Caco-2 (cell line): ENCODE measurements at regions not wholly inside any gene's neighbourhood (a gene's known extent, or its start where the extent isn't known, plus 50 kb on each side); places are given as distances from the start of the nearest gene placed in this dataset.

ENCODE experiments used
- BruUV-seq: library from RNA; stranded (reverse); fragments of 400-500 nt; replicated peaks from 2 replicates; lab custom pipeline; 2021; lab: Mats Ljungman, UMichigan
- CTCF ChIA-PET: fragments of 300-600 bp; sonication (Branson Sonifier 250); formaldehyde crosslinking; loops from one replicate; lab custom pipeline; 2022; ENCODE audit warnings: antibody characterized with exemption; lab: Charles Lee
- POLR2A ChIA-PET: fragments of 300-600 bp; sonication (Branson Sonifier 250); formaldehyde crosslinking; loops from one replicate; lab custom pipeline; 2022; ENCODE audit warnings: antibody characterized with exemption; lab: Charles Lee
- DNase-seq, 2 experiments: peaks; one replicate each; pipeline versions ENCODE4 v3.0.0 to v3.0.0-alpha.2; 2020 to 2022
- H3K27me3 ChIP-seq: replicated peaks from 2 replicates; pipeline ENCODE4 v1.6.0; 2011; ENCODE audit warnings: low read length; ENCODE audit not compliant: control insufficient read depth, insufficient read depth
- H3K36me3 ChIP-seq: 2 replicates; pipeline ENCODE4 v1.5.1; 2011; ENCODE audit warnings: low read length; ENCODE audit not compliant: control insufficient read depth, insufficient read depth
- H3K4me1 ChIP-seq: fragments of 250-450 bp; sonication (Bioruptor Pico); 2 replicates; pipeline ENCODE4 v1.5.1; 2020; ENCODE audit warnings: mild to moderate bottlenecking
- H3K4me3 ChIP-seq: 2 replicates; pipeline ENCODE4 v1.5.1; 2011; ENCODE audit warnings: low read depth, mild to moderate bottlenecking, control low read depth, low read length
- H3K9me3 ChIP-seq: fragments of 250-450 bp; sonication (Bioruptor Pico); 2 replicates; pipeline ENCODE4 v1.5.1; 2020; ENCODE audit warnings: mild to moderate bottlenecking, moderate library complexity
- H3K27ac Mint-ChIP-seq: one replicate; pipeline ENCODE4 v1.8.0; 2022; ENCODE audit warnings: mixed read lengths; ENCODE audit not compliant: unreplicated experiment
- H3K27me3 Mint-ChIP-seq: one replicate; pipeline ENCODE4 v1.8.0; 2022; ENCODE audit warnings: mixed read lengths; ENCODE audit not compliant: insufficient read depth, unreplicated experiment
- H3K36me3 Mint-ChIP-seq: one replicate; pipeline ENCODE4 v1.8.0; 2022; ENCODE audit warnings: mild to moderate bottlenecking, mixed read lengths; ENCODE audit not compliant: insufficient read depth, unreplicated experiment
- H3K4me1 Mint-ChIP-seq: one replicate; pipeline ENCODE4 v1.8.0; 2022; ENCODE audit warnings: low read depth, mixed read lengths; ENCODE audit not compliant: unreplicated experiment
- H3K4me3 Mint-ChIP-seq: one replicate; pipeline ENCODE4 v1.8.0; 2022; ENCODE audit warnings: mild to moderate bottlenecking, moderate library complexity, mixed read lengths; ENCODE audit not compliant: unreplicated experiment
- H3K9me3 Mint-ChIP-seq: one replicate; pipeline ENCODE4 v1.8.0; 2022; ENCODE audit warnings: mixed read lengths; ENCODE audit not compliant: unreplicated experiment
- intact Hi-C: fragments of 100-400 bp; cut with micrococcal nuclease; formaldehyde crosslinking; loops from one replicate; pipeline ENCODE4 v1.10.0; 2022; ENCODE audit not compliant: unreplicated experiment
- TF ChIP-seq, protein P1 (sequence below), 2 experiments: fragments of 200-600 bp in 1 of 2; IDR thresholded peaks; 1 replicate in 1 of 2; 2 replicates in 1 of 2; pipeline versions ENCODE4 v1.5.1 to v1.8.0; 2011 to 2022; ENCODE audit warnings: antibody characterized with exemption in 1 of 2, control low read depth in 1 of 2, inconsistent platforms in 1 of 2, low read depth in 1 of 2, low read length in 1 of 2, mild to moderate bottlenecking in 1 of 2, moderate library complexity in 1 of 2; ENCODE audit not compliant: insufficient read depth in 1 of 2, severe bottlenecking in 1 of 2, unreplicated experiment in 1 of 2

DNA sequence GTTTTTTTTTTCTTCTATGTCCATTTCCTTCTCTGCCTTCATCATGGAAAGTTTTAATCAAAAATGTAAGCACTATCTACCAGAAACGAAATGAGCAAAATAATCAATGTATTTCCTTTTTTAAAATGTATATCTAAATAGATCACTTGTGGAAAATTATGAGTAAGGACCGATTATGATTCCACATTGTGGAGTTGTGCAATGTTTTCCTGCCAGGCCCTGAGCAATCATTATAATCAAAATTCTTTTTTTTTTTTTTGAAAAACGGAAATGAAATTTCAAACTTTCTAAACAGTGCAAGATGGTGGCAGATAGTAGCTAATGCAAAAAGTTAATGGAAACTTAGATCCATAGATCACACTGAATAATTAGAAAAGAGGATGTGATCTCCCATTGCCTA is 1074.6 kb upstream of the TMEM132C start:
- TF ChIP-seq, protein P1, sequence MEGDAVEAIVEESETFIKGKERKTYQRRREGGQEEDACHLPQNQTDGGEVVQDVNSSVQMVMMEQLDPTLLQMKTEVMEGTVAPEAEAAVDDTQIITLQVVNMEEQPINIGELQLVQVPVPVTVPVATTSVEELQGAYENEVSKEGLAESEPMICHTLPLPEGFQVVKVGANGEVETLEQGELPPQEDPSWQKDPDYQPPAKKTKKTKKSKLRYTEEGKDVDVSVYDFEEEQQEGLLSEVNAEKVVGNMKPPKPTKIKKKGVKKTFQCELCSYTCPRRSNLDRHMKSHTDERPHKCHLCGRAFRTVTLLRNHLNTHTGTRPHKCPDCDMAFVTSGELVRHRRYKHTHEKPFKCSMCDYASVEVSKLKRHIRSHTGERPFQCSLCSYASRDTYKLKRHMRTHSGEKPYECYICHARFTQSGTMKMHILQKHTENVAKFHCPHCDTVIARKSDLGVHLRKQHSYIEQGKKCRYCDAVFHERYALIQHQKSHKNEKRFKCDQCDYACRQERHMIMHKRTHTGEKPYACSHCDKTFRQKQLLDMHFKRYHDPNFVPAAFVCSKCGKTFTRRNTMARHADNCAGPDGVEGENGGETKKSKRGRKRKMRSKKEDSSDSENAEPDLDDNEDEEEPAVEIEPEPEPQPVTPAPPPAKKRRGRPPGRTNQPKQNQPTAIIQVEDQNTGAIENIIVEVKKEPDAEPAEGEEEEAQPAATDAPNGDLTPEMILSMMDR (IDR thresholded peaks at IDR 0.05; ENCODE audit: insufficient read depth in 1 of 2, low read depth in 1 of 2, low read length in 1 of 2, severe bottlenecking in 1 of 2, unreplicated experiment in 1 of 2), result no peak
- H3K4me1 ChIP-seq, result no peaks in the 10 kb centered on the region
- no peak overlapping the region for H3K4me3 Mint-ChIP-seq
- H3K27me3 Mint-ChIP-seq, result no peaks in the 10 kb centered on the region
- no peak for DNase-seq
- no peak overlapping the region for H3K27ac Mint-ChIP-seq
- no peaks in the 10 kb centered on the region for H3K36me3 Mint-ChIP-seq
- CTCF ChIA-PET, result interaction anchor here (1.3 kb wide), 1 partner anchor 84 kb away, joined by 3 read pairs; no protein-coding TSS in a partner anchor
- intact Hi-C loops, result no loop called here
- H3K36me3 ChIP-seq, result no peaks in the 10 kb centered on the region
- H3K9me3 ChIP-seq, result no peaks in the 10 kb centered on the region
- H3K4me1 Mint-ChIP-seq, result no peaks in the 10 kb centered on the region
- POLR2A ChIA-PET, result no interaction called here
- BruUV-seq, result no TSS peak
- H3K9me3 Mint-ChIP-seq, result no peaks in the 10 kb centered on the region
- no peak overlapping the region for H3K4me3 ChIP-seq
- no peaks in the 10 kb centered on the region for H3K27me3 ChIP-seq

DNA sequence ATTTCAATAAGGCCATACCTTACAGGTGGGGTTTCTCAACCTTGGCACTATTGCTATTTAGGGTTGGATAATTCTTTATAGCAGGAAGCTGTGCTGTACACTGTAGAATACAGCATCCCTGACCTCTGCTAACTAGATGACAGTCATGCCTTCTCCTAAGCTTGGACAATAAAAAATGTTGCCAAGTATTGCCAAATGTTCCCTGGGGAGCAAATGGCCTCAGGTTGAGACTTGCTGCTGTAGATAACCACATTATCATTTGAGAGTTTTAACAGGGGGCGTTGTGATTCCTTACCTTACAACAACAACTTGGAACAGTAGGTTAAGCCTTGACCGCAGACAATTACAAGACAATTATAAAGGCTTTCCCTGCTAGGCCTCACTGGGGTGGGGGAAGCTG is 1073.6 kb upstream of the TMEM132C start:
- Histone ChIP-seq H3K4me1 (no peaks in the 10 kb centered on the region), H3K36me3 (no peaks in the 10 kb centered on the region), H3K27me3 (no peaks in the 10 kb centered on the region), H3K4me3 (no peak overlapping the region), H3K9me3 (no peaks in the 10 kb centered on the region)
- CTCF ChIA-PET, result interaction anchor here (1.3 kb wide), 1 partner anchor 85 kb away, joined by 3 read pairs; no protein-coding TSS in a partner anchor
- no peak overlapping the region for H3K27ac Mint-ChIP-seq
- no peak overlapping the region for H3K4me3 Mint-ChIP-seq
- intact Hi-C loops, result no loop called here
- BruUV-seq, result no TSS peak
- TF ChIP-seq, protein P1 (IDR thresholded peaks at IDR 0.05; ENCODE audit: insufficient read depth in 1 of 2, low read depth in 1 of 2, low read length in 1 of 2, severe bottlenecking in 1 of 2, unreplicated experiment in 1 of 2), result no peak
- no peaks in the 10 kb centered on the region for H3K27me3 Mint-ChIP-seq
- H3K36me3 Mint-ChIP-seq, result no peaks in the 10 kb centered on the region
- no peaks in the 10 kb centered on the region for H3K4me1 Mint-ChIP-seq
- DNase-seq, result no peak
- no peaks in the 10 kb centered on the region for H3K9me3 Mint-ChIP-seq
- POLR2A ChIA-PET, result no interaction called here

DNA sequence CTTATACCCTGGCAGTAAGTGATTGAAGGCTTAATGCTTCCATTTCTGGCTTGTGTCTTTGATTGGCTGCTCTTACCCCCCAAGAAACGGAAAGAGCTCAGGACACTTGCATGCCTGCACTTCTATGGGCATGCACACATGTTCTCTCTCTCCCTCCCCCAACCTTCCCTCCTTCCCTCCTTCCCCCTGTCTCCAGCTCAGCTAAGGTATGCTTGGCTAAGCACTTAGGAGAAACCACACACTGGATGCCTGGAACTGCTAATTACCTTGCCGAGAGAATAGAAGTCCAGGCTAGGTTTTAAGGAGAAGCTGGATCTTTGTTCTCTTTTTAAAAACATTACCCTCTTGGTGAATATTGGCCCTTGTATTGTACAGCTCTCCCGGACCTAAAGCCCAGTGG is 1072.8 kb upstream of the TMEM132C start:
- POLR2A ChIA-PET, result no interaction called here
- intact Hi-C loops, result no loop called here

More for the DNA sequence above, 1072.8 kb upstream of the TMEM132C start:
- TF ChIP-seq, protein P1 (IDR thresholded peaks at IDR 0.05; ENCODE audit: insufficient read depth in 1 of 2, low read depth in 1 of 2, low read length in 1 of 2, severe bottlenecking in 1 of 2, unreplicated experiment in 1 of 2), result no peak
- H3K4me3 Mint-ChIP-seq, result no peak overlapping the region
- no peaks in the 10 kb centered on the region for H3K27me3 Mint-ChIP-seq
- no peaks in the 10 kb centered on the region for H3K4me1 Mint-ChIP-seq
- no peaks in the 10 kb centered on the region for H3K36me3 Mint-ChIP-seq
- H3K27ac Mint-ChIP-seq, result no peak overlapping the region
- no peaks in the 10 kb centered on the region for H3K9me3 Mint-ChIP-seq
- no peak for DNase-seq
- Histone ChIP-seq H3K9me3 (no peaks in the 10 kb centered on the region), H3K4me3 (no peak overlapping the region), H3K27me3 (no peaks in the 10 kb centered on the region), H3K4me1 (no peaks in the 10 kb centered on the region), H3K36me3 (no peaks in the 10 kb centered on the region)
- CTCF ChIA-PET, result no interaction called here
- no TSS peak for BruUV-seq
